GM23248 (cell line): ENCODE measurements at regions not wholly inside any gene's neighbourhood (a gene's known extent, or its start where the extent isn't known, plus 50 kb on each side); places are given as distances from the start of the nearest gene placed in this dataset.

Source experiments
- EZH2 ChIP-seq: fragments of 200-600 bp; sonication (generic); IDR thresholded peaks from 2 replicates; pipeline ENCODE4 v1.6.1; 2018; ENCODE audit warnings: antibody characterized with exemption, mild to moderate bottlenecking; ENCODE audit not compliant: insufficient read depth, poor library complexity, severe bottlenecking
- EZH2phosphoT487 ChIP-seq: fragments of 200-600 bp; sonication (generic); IDR thresholded peaks from 2 replicates; pipeline ENCODE4 v1.6.1; 2018; ENCODE audit warnings: antibody characterized with exemption, moderate library complexity, mild to moderate bottlenecking, low read depth; ENCODE audit not compliant: insufficient read depth

- TF ChIP-seq EZH2phosphoT487 = no peak
- TF ChIP-seq EZH2 = no peak
These were observed 202.6 kb downstream of the SIM1 start for GRCh38 chr6:100262086-100262485.
